H1 (cell line): ENCODE measurements at regions not wholly inside any gene's neighbourhood (a gene's known extent, or its start where the extent isn't known, plus 50 kb on each side); places are given as distances from the start of the nearest gene placed in this dataset.

Experiments
- CTCF ChIA-PET: fragments of 300-600 bp; sonication (Branson Sonifier 250); formaldehyde crosslinking; loops from one replicate; lab custom pipeline; 2021; ENCODE audit not compliant: partially characterized antibody; lab: Charles Lee
- POLR2A ChIA-PET: fragments of 300-600 bp; sonication (Branson Sonifier 250); formaldehyde crosslinking; loops from one replicate; lab custom pipeline; 2021; ENCODE audit warnings: inconsistent platforms; ENCODE audit not compliant: partially characterized antibody; lab: Charles Lee
- DNase-seq, 2 experiments: peaks; one replicate each; pipeline versions ENCODE4 v3.0.0 to v3.0.0-alpha.2; 2010 to 2022; ENCODE audit warnings: low spot score in 2 of 2, low read depth in 1 of 2, mixed read lengths in 1 of 2
- FAIRE-seq: peaks from 2 replicates; lab custom pipeline; 2011; peaks lifted over from hg19 to GRCh38; lab: Jason Lieb, UNC
- H2AFZ ChIP-seq: 2 replicates; pipeline ENCODE4 v1.8.1; 2012; ENCODE audit warnings: low read length, inconsistent platforms
- H2AK5ac ChIP-seq: 2 replicates; pipeline ENCODE4 v1.6.1; 2013; ENCODE audit warnings: low read depth, low read length
- H2BK120ac ChIP-seq: replicated peaks from 2 replicates; pipeline ENCODE3; 2013; ENCODE audit warnings: low read depth, low read length, inconsistent platforms
- H2BK12ac ChIP-seq: 2 replicates; pipeline ENCODE4 v1.6.1; 2013; ENCODE audit warnings: low read depth, low read length
- H2BK15ac ChIP-seq: 2 replicates; pipeline ENCODE4 v1.6.1; 2013; ENCODE audit warnings: low read length
- H2BK20ac ChIP-seq: 2 replicates; pipeline ENCODE4 v1.6.1; 2013; ENCODE audit warnings: low read length
- H2BK5ac ChIP-seq: 2 replicates; pipeline ENCODE4 v1.6.1; 2013; ENCODE audit warnings: low read depth, low read length
- H3K14ac ChIP-seq: 2 replicates; pipeline ENCODE4 v1.6.1; 2013; ENCODE audit warnings: inconsistent platforms; ENCODE audit not compliant: insufficient read length
- H3K18ac ChIP-seq: 2 replicates; pipeline ENCODE4 v1.6.1; 2013; ENCODE audit warnings: low read length; ENCODE audit errors: extremely low read depth
- H3K23ac ChIP-seq: 2 replicates; pipeline ENCODE4 v1.6.1; 2013; ENCODE audit warnings: inconsistent platforms; ENCODE audit not compliant: insufficient read length
- H3K23me2 ChIP-seq: 2 replicates; pipeline ENCODE4 v1.6.1; 2013; ENCODE audit warnings: low read depth, low read length
- H3K27ac ChIP-seq: 2 replicates; pipeline ENCODE4 v1.6.1; 2011; ENCODE audit warnings: low read depth, low read length, inconsistent platforms
- H3K27me3 ChIP-seq, 4 experiments: replicated peaks in 1 of 4; 1 replicate in 1 of 4; 2 replicates in 3 of 4; pipeline versions ENCODE4 v1.6.1 to v1.8.1; 2011 to 2013; ENCODE audit warnings: low read length in 3 of 4, mild to moderate bottlenecking in 3 of 4, inconsistent platforms in 2 of 4, mixed read lengths in 2 of 4, moderate library complexity in 1 of 4; ENCODE audit not compliant: control insufficient read depth in 3 of 4, insufficient read depth in 3 of 4; ENCODE audit errors: extremely low read depth in 1 of 4
- H3K36me3 ChIP-seq, 4 experiments: 2 replicates each; pipeline versions ENCODE4 v1.6.1 to v1.8.1; 2011 to 2013; ENCODE audit warnings: mild to moderate bottlenecking in 4 of 4, low read length in 3 of 4, moderate library complexity in 2 of 4, control low read depth in 1 of 4, inconsistent platforms in 1 of 4; ENCODE audit not compliant: insufficient read depth in 4 of 4, control insufficient read depth in 2 of 4
- H3K4ac ChIP-seq: replicated peaks from 2 replicates; pipeline ENCODE3; 2013; ENCODE audit warnings: low read length, low read depth, mixed read lengths, inconsistent platforms; ENCODE audit not compliant: insufficient read length
- H3K4me1 ChIP-seq, 4 experiments: replicated peaks in 1 of 4; 1 replicate in 1 of 4; 2 replicates in 3 of 4; pipeline versions ENCODE4 v1.6.1 to v1.8.1; 2011 to 2013; ENCODE audit warnings: low read length in 3 of 4, inconsistent platforms in 2 of 4, mixed read lengths in 1 of 4; ENCODE audit not compliant: insufficient read depth in 4 of 4, control insufficient read depth in 3 of 4
- H3K4me2 ChIP-seq, 2 experiments: 2 replicates each; pipeline versions ENCODE4 v1.6.1 to v1.8.1; 2011 to 2013; ENCODE audit warnings: low read depth in 2 of 2, low read length in 2 of 2, control low read depth in 1 of 2, inconsistent platforms in 1 of 2, mild to moderate bottlenecking in 1 of 2; ENCODE audit not compliant: insufficient read depth in 1 of 2
- H3K4me3 ChIP-seq, 4 experiments: fragments of 200-600, 300-600 bp in 1 of 4; sonication (generic), shearing (Covaris generic), sonication (Bioruptor Twin) in 1 of 4; 2 replicates each; pipeline versions ENCODE4 v1.5.1 to v1.8.1; 2011 to 2016; ENCODE audit warnings: low read length in 4 of 4, low read depth in 3 of 4, control low read depth in 2 of 4, inconsistent platforms in 2 of 4, mild to moderate bottlenecking in 2 of 4, mixed read lengths in 1 of 4, moderate library complexity in 1 of 4; ENCODE audit not compliant: insufficient read depth in 2 of 4; ENCODE audit errors: extremely low read depth in 1 of 4
- H3K56ac ChIP-seq: replicated peaks from 2 replicates; pipeline ENCODE3; 2013; ENCODE audit warnings: low read depth, mild to moderate bottlenecking, mixed read lengths, low read length, inconsistent platforms; ENCODE audit not compliant: insufficient read length
- H3K79me1 ChIP-seq: 2 replicates; pipeline ENCODE4 v1.6.1; 2013; ENCODE audit warnings: low read depth, low read length, control low read depth
- H3K79me2 ChIP-seq, 2 experiments: 2 replicates each; pipeline versions ENCODE4 v1.6.1 to v1.8.1; 2012 to 2013; ENCODE audit warnings: low read length in 2 of 2, mild to moderate bottlenecking in 2 of 2, inconsistent platforms in 1 of 2; ENCODE audit not compliant: insufficient read depth in 2 of 2, control insufficient read depth in 1 of 2
- H3K9ac ChIP-seq, 4 experiments: replicated peaks in 1 of 4; 1 replicate in 1 of 4; 2 replicates in 3 of 4; pipeline versions ENCODE4 v1.6.1 to v1.8.1; 2011 to 2013; ENCODE audit warnings: low read depth in 3 of 4, low read length in 3 of 4, control low read depth in 2 of 4, mild to moderate bottlenecking in 2 of 4, moderate library complexity in 2 of 4, inconsistent platforms in 1 of 4; ENCODE audit errors: extremely low read depth in 1 of 4
- H3K9me3 ChIP-seq, 2 experiments: 2 replicates each; pipeline versions ENCODE4 v1.6.1 to v1.8.1; 2012 to 2013; ENCODE audit warnings: mild to moderate bottlenecking in 2 of 2, moderate library complexity in 2 of 2, control low read depth in 1 of 2, inconsistent platforms in 1 of 2, low read depth in 1 of 2, low read length in 1 of 2, mixed read lengths in 1 of 2; ENCODE audit not compliant: insufficient read depth in 2 of 2
- H4K20me1 ChIP-seq, 2 experiments: replicated peaks in 1 of 2; 2 replicates each; pipeline versions ENCODE3 to v1.8.1; 2011 to 2013; ENCODE audit warnings: inconsistent platforms in 2 of 2, low read length in 2 of 2, mild to moderate bottlenecking in 1 of 2; ENCODE audit not compliant: insufficient read depth in 2 of 2, control insufficient read depth in 1 of 2
- H4K5ac ChIP-seq: 2 replicates; pipeline ENCODE4 v1.6.1; 2013; ENCODE audit warnings: low read length, low read depth, mixed read lengths, inconsistent platforms; ENCODE audit not compliant: insufficient read length
- H4K8ac ChIP-seq: 2 replicates; pipeline ENCODE4 v1.8.0; 2013; ENCODE audit warnings: mild to moderate bottlenecking, moderate library complexity, low read length, inconsistent platforms; ENCODE audit not compliant: insufficient read depth; ENCODE audit errors: extremely low read depth
- H4K91ac ChIP-seq: replicated peaks from 2 replicates; pipeline ENCODE3; 2013; ENCODE audit warnings: low read length, mixed read lengths, inconsistent platforms; ENCODE audit not compliant: insufficient read length
- BCL11A ChIP-seq, 2 experiments: IDR thresholded peaks; one replicate each; pipeline ENCODE4 v1.6.1; 2011; ENCODE audit warnings: low read depth in 2 of 2, low read length in 2 of 2, mild to moderate bottlenecking in 2 of 2
- CBX8 ChIP-seq: fragments of 300-800, 300-1000 bp; sonication (generic); IDR thresholded peaks from 2 replicates; pipeline ENCODE4 v1.7.1; 2016; ENCODE audit warnings: low read depth, low read length, borderline replicate concordance
- CHD2 ChIP-seq: IDR thresholded peaks from 2 replicates; pipeline ENCODE4 v1.6.1; 2012; ENCODE audit warnings: low read length, improper control_type of control experiment
- KDM5A ChIP-seq: fragments of 200-600 bp; IDR thresholded peaks from 2 replicates; pipeline ENCODE4 v1.7.1; 2012; ENCODE audit warnings: mild to moderate bottlenecking, low read length, inconsistent platforms, mixed read lengths
- NRF1 ChIP-seq: IDR thresholded peaks from 2 replicates; pipeline ENCODE4 v1.6.1; 2011; ENCODE audit warnings: mild to moderate bottlenecking, low read depth, low read length, improper control_type of control experiment
- POLR2AphosphoS5 ChIP-seq: IDR thresholded peaks from 2 replicates; pipeline ENCODE4 v1.6.1; 2011; ENCODE audit warnings: low read depth, low read length
- TF ChIP-seq, protein P1 (sequence below): IDR thresholded peaks from 2 replicates; pipeline ENCODE4 v1.6.1; 2011; ENCODE audit warnings: low read depth, mild to moderate bottlenecking, low read length; ENCODE audit not compliant: insufficient read depth
- TF ChIP-seq, protein P2 (sequence below): IDR thresholded peaks from 2 replicates; pipeline ENCODE4 v1.6.1; 2011; ENCODE audit warnings: low read length, improper control_type of control experiment

DNA sequence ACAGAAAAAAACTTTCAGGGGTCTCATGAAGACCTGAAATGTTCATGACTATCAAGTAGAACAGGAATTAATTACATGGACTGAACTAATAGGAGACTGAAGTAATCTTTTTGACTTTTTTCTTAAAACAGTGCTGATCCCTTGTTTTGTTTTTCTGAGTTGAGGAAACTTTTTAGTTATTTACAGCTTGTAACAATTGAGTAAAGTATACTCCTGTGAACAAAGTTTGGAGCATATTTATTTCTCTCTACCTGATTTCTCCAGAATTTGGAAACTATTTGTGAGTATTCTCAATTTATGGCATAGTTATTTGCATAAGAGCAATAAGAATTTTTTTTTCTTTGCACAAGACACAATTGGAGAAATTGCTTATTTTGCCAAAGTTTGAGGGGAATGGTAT is 64.8 kb downstream of the PCDH18 start:
- H2AFZ ChIP-seq, result no peak overlapping the region
- H3K4ac ChIP-seq, result no peak overlapping the region
- H3K4me2 ChIP-seq, result no peak overlapping the region
- H3K18ac ChIP-seq, result no peak overlapping the region
- no peak overlapping the region for H2BK5ac ChIP-seq
- no peak overlapping the region for H3K23ac ChIP-seq
- no peak overlapping the region for H3K4me3 ChIP-seq
- no peaks in the 10 kb centered on the region for H3K23me2 ChIP-seq
- H4K20me1 ChIP-seq, result no peaks in the 10 kb centered on the region
- DNase-seq, result no peak
- peaks cover 0 to 11% of the 10 kb centered on the region in 2 experiments; a peak in 1 of 4 replicates for H3K9me3 ChIP-seq
- no peak overlapping the region for H4K8ac ChIP-seq
- no peaks in the 10 kb centered on the region for H3K4me1 ChIP-seq
- no peak for TF ChIP-seq POLR2AphosphoS5
- no peak for TF ChIP-seq NRF1
- TF ChIP-seq, protein P1, sequence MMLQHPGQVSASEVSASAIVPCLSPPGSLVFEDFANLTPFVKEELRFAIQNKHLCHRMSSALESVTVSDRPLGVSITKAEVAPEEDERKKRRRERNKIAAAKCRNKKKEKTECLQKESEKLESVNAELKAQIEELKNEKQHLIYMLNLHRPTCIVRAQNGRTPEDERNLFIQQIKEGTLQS, result no peak
- no peak for TF ChIP-seq BCL11A (IDR thresholded peaks at IDR 0.05; ENCODE audit: low read depth in 2 of 2, low read length in 2 of 2)
- TF ChIP-seq, protein P2, sequence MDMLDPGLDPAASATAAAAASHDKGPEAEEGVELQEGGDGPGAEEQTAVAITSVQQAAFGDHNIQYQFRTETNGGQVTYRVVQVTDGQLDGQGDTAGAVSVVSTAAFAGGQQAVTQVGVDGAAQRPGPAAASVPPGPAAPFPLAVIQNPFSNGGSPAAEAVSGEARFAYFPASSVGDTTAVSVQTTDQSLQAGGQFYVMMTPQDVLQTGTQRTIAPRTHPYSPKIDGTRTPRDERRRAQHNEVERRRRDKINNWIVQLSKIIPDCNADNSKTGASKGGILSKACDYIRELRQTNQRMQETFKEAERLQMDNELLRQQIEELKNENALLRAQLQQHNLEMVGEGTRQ, result no peak
- TF ChIP-seq KDM5A, result no peak
- no peak for TF ChIP-seq CHD2
- no peak for TF ChIP-seq CBX8
- no peak overlapping the region for H2BK20ac ChIP-seq
- no peak overlapping the region for H2AK5ac ChIP-seq
- ChIA-PET POLR2A (no interaction called here), CTCF (no interaction called here)
- H3K9ac ChIP-seq, result no peak overlapping the region
- no peak overlapping the region for H4K91ac ChIP-seq
- no peak overlapping the region for H3K14ac ChIP-seq
- H2BK15ac ChIP-seq, result no peak overlapping the region
- FAIRE-seq, result no peak
- H4K5ac ChIP-seq, result no peak overlapping the region
- no peaks in the 10 kb centered on the region for H3K27me3 ChIP-seq
- no peak overlapping the region for H2BK12ac ChIP-seq
- H3K79me2 ChIP-seq, result no peaks in the 10 kb centered on the region
- H2BK120ac ChIP-seq, result no peak overlapping the region
- no peaks in the 10 kb centered on the region; a peak in 1 of 8 replicates for H3K36me3 ChIP-seq
- no peak overlapping the region for H3K27ac ChIP-seq
- H3K79me1 ChIP-seq, result no peaks in the 10 kb centered on the region
- H3K56ac ChIP-seq, result no peak overlapping the region
